A673 (cell line): ENCODE measurements at regions not wholly inside any gene's neighbourhood (a gene's known extent, or its start where the extent isn't known, plus 50 kb on each side); places are given as distances from the start of the nearest gene placed in this dataset.

Experiments
- CTCF ChIP-seq: fragments of 300-800, 200-600 bp; sonication (generic); conservative IDR thresholded peaks from 2 replicates; pipeline ENCODE4 v1.5.1; 2017; ENCODE audit warnings: low read depth, mild to moderate bottlenecking, antibody characterized with exemption, low read length, moderate library complexity, mixed read lengths
- EZH2 ChIP-seq: fragments of 200-600 bp; sonication (generic); IDR thresholded peaks from 2 replicates; pipeline ENCODE4 v1.6.1; 2017; ENCODE audit warnings: borderline replicate concordance, low read depth, mild to moderate bottlenecking, mixed read lengths, antibody characterized with exemption, low read length; ENCODE audit not compliant: poor library complexity, severe bottlenecking

- TF ChIP-seq CTCF (no peak), EZH2 (no peak)
These were observed 147.0 kb upstream of the ARHGEF9 start for GRCh38 chrX:63932006-63932405.
